Mesothelial cell of epicardium (in vitro differentiated cells): ENCODE measurements at regions not wholly inside any gene's neighbourhood (a gene's known extent, or its start where the extent isn't known, plus 50 kb on each side); places are given as distances from the start of the nearest gene placed in this dataset.

Experiments used
- DNase-seq, 2 experiments: peaks; one replicate each; pipeline ENCODE4 v3.0.0; 2021; ENCODE audit warnings: low spot score in 2 of 2; ENCODE audit not compliant: unreplicated experiment in 2 of 2
- H3K27ac Mint-ChIP-seq: 2 replicates; pipeline ENCODE4 v1.8.0; 2021; ENCODE audit warnings: mixed read lengths
- H3K27me3 Mint-ChIP-seq: 2 replicates; pipeline ENCODE4 v1.8.0; 2021; ENCODE audit warnings: low read depth, mixed read lengths
- H3K36me3 Mint-ChIP-seq: 2 replicates; pipeline ENCODE4 v1.8.0; 2021; ENCODE audit warnings: mixed read lengths
- H3K4me1 Mint-ChIP-seq: 2 replicates; pipeline ENCODE4 v1.8.0; 2021; ENCODE audit warnings: mixed read lengths
- H3K4me3 Mint-ChIP-seq: 2 replicates; pipeline ENCODE4 v1.8.0; 2021; ENCODE audit warnings: mild to moderate bottlenecking, moderate library complexity, mixed read lengths
- H3K9me3 Mint-ChIP-seq: 2 replicates; pipeline ENCODE4 v1.8.0; 2021; ENCODE audit warnings: mixed read lengths
- TF ChIP-seq, protein P1 (sequence below): fragments of 200-600 bp; sonication (generic); IDR thresholded peaks from one replicate; pipeline ENCODE4 v1.5.0; 2021; ENCODE audit warnings: antibody characterized with exemption; ENCODE audit not compliant: unreplicated experiment

DNA sequence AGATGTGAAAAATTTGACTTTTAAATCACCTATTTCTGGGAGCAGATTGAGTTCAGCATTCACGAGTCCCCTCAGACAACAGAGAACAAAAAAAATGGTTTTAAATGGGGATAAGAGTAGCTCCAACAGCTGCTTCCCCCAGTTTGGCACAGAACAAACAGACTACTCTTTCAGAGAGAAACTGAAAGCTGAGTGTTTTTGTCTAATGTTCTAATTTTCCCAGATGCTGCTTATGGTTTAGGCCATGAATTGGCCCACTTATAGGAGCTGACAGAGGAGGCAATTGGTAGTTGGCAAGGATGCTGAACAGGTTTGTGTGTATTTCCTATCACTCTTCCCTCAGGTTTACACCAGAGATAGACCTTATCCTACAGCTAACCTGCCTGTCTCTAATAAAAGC, 1637.4 kb upstream of the PRMT6 start:
- Mint-ChIP-seq H3K27ac (no peak overlapping the region), H3K4me1 (no peaks in the 10 kb centered on the region), H3K9me3 (peaks cover 17% of the 10 kb centered on the region), H3K27me3 (peaks cover 2% of the 10 kb centered on the region), H3K4me3 (no peak overlapping the region), H3K36me3 (no peaks in the 10 kb centered on the region)
- no peak for DNase-seq
- TF ChIP-seq, protein P1, sequence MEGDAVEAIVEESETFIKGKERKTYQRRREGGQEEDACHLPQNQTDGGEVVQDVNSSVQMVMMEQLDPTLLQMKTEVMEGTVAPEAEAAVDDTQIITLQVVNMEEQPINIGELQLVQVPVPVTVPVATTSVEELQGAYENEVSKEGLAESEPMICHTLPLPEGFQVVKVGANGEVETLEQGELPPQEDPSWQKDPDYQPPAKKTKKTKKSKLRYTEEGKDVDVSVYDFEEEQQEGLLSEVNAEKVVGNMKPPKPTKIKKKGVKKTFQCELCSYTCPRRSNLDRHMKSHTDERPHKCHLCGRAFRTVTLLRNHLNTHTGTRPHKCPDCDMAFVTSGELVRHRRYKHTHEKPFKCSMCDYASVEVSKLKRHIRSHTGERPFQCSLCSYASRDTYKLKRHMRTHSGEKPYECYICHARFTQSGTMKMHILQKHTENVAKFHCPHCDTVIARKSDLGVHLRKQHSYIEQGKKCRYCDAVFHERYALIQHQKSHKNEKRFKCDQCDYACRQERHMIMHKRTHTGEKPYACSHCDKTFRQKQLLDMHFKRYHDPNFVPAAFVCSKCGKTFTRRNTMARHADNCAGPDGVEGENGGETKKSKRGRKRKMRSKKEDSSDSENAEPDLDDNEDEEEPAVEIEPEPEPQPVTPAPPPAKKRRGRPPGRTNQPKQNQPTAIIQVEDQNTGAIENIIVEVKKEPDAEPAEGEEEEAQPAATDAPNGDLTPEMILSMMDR: no peak

DNA sequence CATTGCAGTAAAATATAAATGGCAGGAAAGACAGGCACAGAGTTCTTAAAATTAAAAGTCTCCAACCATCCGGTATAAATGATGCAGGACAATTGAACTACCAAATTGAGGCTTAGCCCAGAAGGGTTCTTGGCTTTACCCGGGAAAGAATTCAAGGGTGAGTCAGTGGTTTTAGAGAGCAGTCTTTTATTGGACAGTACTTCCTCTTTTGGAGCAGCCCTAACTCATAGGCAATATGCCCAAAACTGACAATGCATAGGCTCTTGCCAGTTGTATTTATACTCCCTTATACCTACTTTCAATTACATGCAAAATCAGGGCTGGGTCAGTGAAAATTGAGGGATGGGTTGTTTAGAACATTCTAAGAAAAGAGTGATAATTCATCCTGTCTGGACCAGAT, 1628.9 kb upstream of the PRMT6 start:
- H3K36me3 Mint-ChIP-seq: no peaks in the 10 kb centered on the region
- no peak for DNase-seq
- H3K9me3 Mint-ChIP-seq: no peaks in the 10 kb centered on the region
- H3K4me1 Mint-ChIP-seq: no peaks in the 10 kb centered on the region
- no peak overlapping the region for H3K4me3 Mint-ChIP-seq
- no peak overlapping the region for H3K27ac Mint-ChIP-seq
- TF ChIP-seq, protein P1: no peak
- H3K27me3 Mint-ChIP-seq: peaks cover 3% of the 10 kb centered on the region

DNA sequence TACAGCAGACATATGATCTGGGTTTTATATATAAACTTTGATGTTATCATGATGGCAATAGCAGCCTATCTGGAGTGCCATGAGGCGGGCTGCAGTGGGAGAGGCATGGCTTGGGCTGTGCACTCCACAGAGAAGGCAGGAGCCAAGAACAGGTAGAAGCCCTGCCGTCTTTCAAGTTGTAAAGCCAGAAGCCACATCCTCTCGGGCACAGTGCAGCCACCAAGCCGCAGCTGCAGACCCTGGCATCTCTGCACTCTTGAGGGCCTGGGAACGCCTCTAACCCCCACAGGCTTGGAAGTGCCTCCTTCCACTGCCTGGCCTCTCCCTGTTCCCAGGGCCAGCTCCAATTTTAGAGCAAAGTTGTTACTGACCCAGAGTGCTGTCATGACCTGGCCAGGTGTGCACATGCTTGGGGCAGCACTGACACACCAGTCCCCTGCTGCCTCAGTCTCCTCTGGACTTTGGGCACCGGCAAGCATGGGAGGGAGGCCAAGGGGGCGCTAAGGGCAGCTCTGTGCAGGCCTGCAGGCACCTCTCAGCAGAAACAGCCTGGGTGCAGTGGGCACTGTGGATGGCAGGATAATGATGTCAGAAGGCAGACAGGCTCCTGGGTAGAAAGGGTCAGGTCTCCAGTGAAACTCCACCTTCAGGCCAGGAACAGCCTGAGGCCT, 1619.8 kb upstream of the PRMT6 start:
- TF ChIP-seq, protein P1: no peak
- H3K27me3 Mint-ChIP-seq: no peaks in the 10 kb centered on the region
- no peak overlapping the region for H3K27ac Mint-ChIP-seq
- no peaks in the 10 kb centered on the region for H3K9me3 Mint-ChIP-seq
- no peak overlapping the region for H3K4me3 Mint-ChIP-seq
- no peaks in the 10 kb centered on the region for H3K36me3 Mint-ChIP-seq
- no peaks in the 10 kb centered on the region for H3K4me1 Mint-ChIP-seq
- no peak for DNase-seq

DNA sequence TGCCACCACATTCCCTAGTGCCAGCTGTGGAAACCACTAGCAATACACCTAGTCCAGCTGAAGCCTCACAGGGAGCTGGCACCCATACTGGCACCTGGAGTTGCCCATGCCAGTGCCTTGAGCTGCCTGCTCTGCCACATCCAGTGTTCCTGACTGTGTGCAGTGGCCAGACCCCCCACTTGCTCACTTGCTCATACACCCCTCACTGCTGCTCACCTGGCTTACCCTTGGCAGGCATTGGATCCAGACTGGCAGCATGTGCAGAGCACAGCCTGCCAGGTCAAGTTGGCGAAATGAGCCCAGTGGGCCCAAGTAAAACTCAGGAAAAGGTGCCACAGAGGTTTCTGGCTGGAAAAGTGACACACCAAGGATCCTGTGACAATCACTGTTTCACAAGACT, 1618.6 kb upstream of the PRMT6 start:
- Mint-ChIP-seq H3K36me3 (no peaks in the 10 kb centered on the region), H3K27ac (no peak overlapping the region), H3K4me3 (no peak overlapping the region), H3K27me3 (no peaks in the 10 kb centered on the region), H3K4me1 (no peaks in the 10 kb centered on the region), H3K9me3 (no peaks in the 10 kb centered on the region)
- no peak for DNase-seq
- TF ChIP-seq, protein P1: no peak

DNA sequence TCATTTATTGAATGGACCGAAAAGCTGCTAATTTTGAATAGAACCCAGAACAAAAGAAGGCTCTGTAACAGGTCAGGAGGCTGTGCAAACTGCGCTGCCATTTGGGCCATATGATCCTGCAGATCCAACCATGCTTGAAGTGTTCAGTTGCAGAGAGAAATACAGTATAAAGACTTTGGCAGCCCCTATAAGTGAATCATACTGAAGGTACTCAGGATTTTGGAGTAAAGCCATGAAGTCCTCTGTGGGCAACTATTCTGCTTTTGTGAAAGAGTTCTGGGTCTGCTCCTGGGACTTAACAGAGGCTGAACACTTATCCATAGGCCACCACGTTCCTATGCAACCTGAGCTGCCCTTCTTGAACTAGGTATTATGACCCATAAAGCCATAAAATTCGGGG, 1613.6 kb upstream of the PRMT6 start:
- no peaks in the 10 kb centered on the region for H3K36me3 Mint-ChIP-seq
- H3K27ac Mint-ChIP-seq: no peak overlapping the region
- H3K27me3 Mint-ChIP-seq: no peaks in the 10 kb centered on the region
- H3K4me3 Mint-ChIP-seq: no peak overlapping the region
- DNase-seq: no peak
- no peaks in the 10 kb centered on the region for H3K4me1 Mint-ChIP-seq
- peaks cover 20% of the 10 kb centered on the region for H3K9me3 Mint-ChIP-seq
- TF ChIP-seq, protein P1: no peak

DNA sequence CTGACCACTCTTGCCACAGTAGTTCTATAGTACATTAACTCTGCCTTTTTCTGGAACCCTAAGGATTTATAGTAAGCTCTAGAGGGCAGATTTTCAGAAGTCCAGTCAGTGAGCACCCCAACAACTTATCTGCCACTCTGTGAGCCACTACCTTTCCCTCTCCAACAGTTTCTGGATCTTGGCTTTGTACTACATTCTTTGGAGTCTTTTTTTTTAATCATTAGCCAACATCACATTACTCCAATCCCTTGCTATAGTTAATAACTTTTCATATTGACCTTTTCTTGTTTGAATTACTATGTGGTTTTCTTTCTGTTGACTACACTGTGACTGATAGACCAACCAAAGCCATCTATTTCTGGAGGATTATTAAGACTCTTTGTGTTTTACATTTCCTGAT, 1596.7 kb upstream of the PRMT6 start:
- TF ChIP-seq, protein P1: no peak
- peaks cover 2% of the 10 kb centered on the region for H3K4me1 Mint-ChIP-seq
- no peaks in the 10 kb centered on the region for H3K9me3 Mint-ChIP-seq
- H3K36me3 Mint-ChIP-seq: no peaks in the 10 kb centered on the region
- H3K27ac Mint-ChIP-seq: no peak overlapping the region
- DNase-seq: no peak
- no peak overlapping the region for H3K4me3 Mint-ChIP-seq
- no peaks in the 10 kb centered on the region for H3K27me3 Mint-ChIP-seq
